ENCODE measurements at regions not wholly inside any gene's neighbourhood (a gene's known extent, or its start where the extent isn't known, plus 50 kb on each side); places are given as distances from the start of the nearest gene placed in this dataset.
A peak's percentile ranks its signal among the peaks of the same experiment; 100 is the strongest.

GRCh38 chr10:86591436-86591835 is 62.9 kb upstream of the OPN4 start:
- Histone ChIP-seq H3K36me3 (no peaks in the 10 kb centered on the region), H3K4me1 (no peaks in the 10 kb centered on the region), H3K27ac (no peak overlapping the region), H3K9me3 (no peaks in the 10 kb centered on the region), H3K4me3 (no peak overlapping the region), H3K27me3 (no peaks in the 10 kb centered on the region)
- intact Hi-C loops (cut with DNase I) = no loop called here
- TF ChIP-seq CTCF (IDR thresholded peaks at IDR 0.05) (no peak), POLR2AphosphoS5 (IDR thresholded peaks at IDR 0.05; ENCODE audit: insufficient read depth in 1 of 2, low read depth in 1 of 2) (no peak), POLR2A (IDR thresholded peaks at IDR 0.05) (no peak)
- no peak for DNase-seq (ENCODE audit: extremely low spot score in 2 of 2)

- no peaks in the 10 kb centered on the region for H3K9me3 ChIP-seq
- no peak overlapping the region for H3K27ac ChIP-seq
- H3K4me3 ChIP-seq = no peak overlapping the region
- intact Hi-C loops (cut with DNase I) = no loop called here
- TF ChIP-seq POLR2AphosphoS5 (IDR thresholded peaks at IDR 0.05; ENCODE audit: insufficient read depth in 1 of 2, low read depth in 1 of 2) (no peak), CTCF (IDR thresholded peaks at IDR 0.05) (no peak), POLR2A (IDR thresholded peaks at IDR 0.05) (no peak)
- no peaks in the 10 kb centered on the region for H3K4me1 ChIP-seq
- no peaks in the 10 kb centered on the region for H3K36me3 ChIP-seq
- H3K27me3 ChIP-seq = no peaks in the 10 kb centered on the region
- no peak for DNase-seq (ENCODE audit: extremely low spot score in 2 of 2)
These were observed 61.9 kb upstream of the OPN4 start for GRCh38 chr10:86592413-86592812.

GRCh38 chr10:86594535-86594934 is 59.8 kb upstream of the OPN4 start:
- DNase-seq (ENCODE audit: extremely low spot score in 2 of 2) = no peak
- TF ChIP-seq CTCF (IDR thresholded peaks at IDR 0.05) = no peak
- no peak for TF ChIP-seq POLR2A (IDR thresholded peaks at IDR 0.05)
- no peak for TF ChIP-seq POLR2AphosphoS5 (IDR thresholded peaks at IDR 0.05; ENCODE audit: insufficient read depth in 1 of 2, low read depth in 1 of 2)
- Histone ChIP-seq H3K27ac (no peak overlapping the region), H3K36me3 (no peaks in the 10 kb centered on the region), H3K9me3 (no peaks in the 10 kb centered on the region), H3K27me3 (no peaks in the 10 kb centered on the region), H3K4me1 (no peaks in the 10 kb centered on the region), H3K4me3 (no peak overlapping the region)
- intact Hi-C loops (cut with DNase I) = no loop called here

GRCh38 chr10:86595496-86595895 is 58.9 kb upstream of the OPN4 start:
- intact Hi-C loops (cut with DNase I) = no loop called here
- H3K27me3 ChIP-seq = no peaks in the 10 kb centered on the region
- no peaks in the 10 kb centered on the region for H3K9me3 ChIP-seq
- no peak overlapping the region for H3K27ac ChIP-seq
- no peak for TF ChIP-seq POLR2AphosphoS5 (IDR thresholded peaks at IDR 0.05; ENCODE audit: insufficient read depth in 1 of 2, low read depth in 1 of 2)
- no peak for TF ChIP-seq CTCF (IDR thresholded peaks at IDR 0.05)
- TF ChIP-seq POLR2A (IDR thresholded peaks at IDR 0.05) = no peak
- no peak for DNase-seq (ENCODE audit: extremely low spot score in 2 of 2)
- H3K4me3 ChIP-seq = no peak overlapping the region
- no peaks in the 10 kb centered on the region for H3K36me3 ChIP-seq
- no peaks in the 10 kb centered on the region for H3K4me1 ChIP-seq

GRCh38 chr10:86596266-86596665 is 58.1 kb upstream of the OPN4 start:
- DNase-seq (ENCODE audit: extremely low spot score in 2 of 2) = peak in 1 of 2 donors; percentile 67
- H3K27me3 ChIP-seq = no peaks in the 10 kb centered on the region
- TF ChIP-seq POLR2AphosphoS5 (IDR thresholded peaks at IDR 0.05; ENCODE audit: insufficient read depth in 1 of 2, low read depth in 1 of 2) (no peak), CTCF (IDR thresholded peaks at IDR 0.05) (no peak)
- H3K36me3 ChIP-seq = no peaks in the 10 kb centered on the region
- H3K27ac ChIP-seq = no peak overlapping the region
- H3K4me1 ChIP-seq = no peaks in the 10 kb centered on the region
- intact Hi-C loops (cut with DNase I) = no loop called here
- no peak overlapping the region for H3K4me3 ChIP-seq
- no peaks in the 10 kb centered on the region for H3K9me3 ChIP-seq
